ENCODE measurements at regions not wholly inside any gene's neighbourhood (a gene's known extent, or its start where the extent isn't known, plus 50 kb on each side); places are given as distances from the start of the nearest gene placed in this dataset.

GRCh38 chr12:69065775-69066174 lies 132.8 kb upstream of the CPM start:
- no peak for DNase-seq

GRCh38 chr12:69066492-69067373 lies 133.8 kb upstream of the CPM start:
- no peak for DNase-seq

DNA sequence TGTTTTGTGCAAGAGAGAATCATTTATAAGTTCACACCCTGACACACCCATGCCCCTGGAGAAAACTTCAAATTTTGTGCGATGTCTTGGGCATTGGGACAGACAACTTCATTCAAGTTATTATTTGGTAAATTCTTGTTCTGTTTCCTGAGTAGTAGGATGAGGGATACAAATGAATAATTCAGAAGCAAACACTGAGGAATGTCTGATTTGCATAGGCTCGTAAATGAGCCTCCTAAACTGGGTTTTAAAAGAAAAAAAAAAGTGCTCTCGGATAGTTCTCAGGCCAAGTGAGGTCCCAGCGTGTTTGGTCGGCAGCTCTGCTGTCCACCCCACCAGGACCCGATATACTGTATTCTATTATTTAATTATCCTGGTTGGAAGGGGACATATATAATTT lies 134.7 kb upstream of the CPM start:
- no peak for DNase-seq

DNA sequence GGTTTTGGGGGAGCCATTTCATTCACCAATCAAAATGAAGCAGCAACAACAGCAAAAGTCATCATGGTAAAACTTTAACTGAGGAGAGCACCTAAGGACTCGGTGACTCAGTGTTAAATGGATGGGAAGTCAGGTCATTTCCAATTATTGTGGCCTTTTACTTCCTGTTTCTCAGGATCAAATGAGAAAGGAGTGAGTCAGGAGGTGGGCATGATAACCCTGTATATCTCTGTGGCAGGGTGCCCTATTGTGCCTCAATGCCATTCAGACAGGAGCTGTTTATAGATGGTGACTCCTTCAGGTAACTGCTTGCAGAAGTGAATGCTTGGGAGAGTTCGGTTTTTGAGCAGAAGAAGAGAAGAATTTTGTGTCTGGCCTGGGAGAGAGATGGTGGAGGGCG lies 135.5 kb upstream of the CPM start:
- no peak for DNase-seq

DNA sequence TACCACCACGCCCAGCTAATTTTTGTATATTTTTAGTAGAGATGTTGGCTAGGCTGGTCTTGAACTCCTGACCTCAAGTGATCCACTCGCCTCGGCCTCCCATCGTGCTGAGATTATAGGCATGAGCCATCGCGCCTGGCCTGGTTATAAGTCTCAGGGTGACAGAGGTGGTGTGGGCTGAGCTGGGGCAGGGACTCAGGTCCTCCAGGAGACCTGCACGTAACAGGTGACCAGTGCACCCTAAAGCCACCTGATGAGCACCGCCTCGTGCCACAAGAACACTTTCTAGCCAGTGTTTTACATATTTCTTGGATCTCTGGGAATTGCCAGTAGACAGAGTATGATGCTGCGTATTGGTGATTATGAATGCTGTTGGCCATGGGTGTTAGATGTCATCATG lies 136.5 kb upstream of the CPM start:
- no peak for DNase-seq

DNA sequence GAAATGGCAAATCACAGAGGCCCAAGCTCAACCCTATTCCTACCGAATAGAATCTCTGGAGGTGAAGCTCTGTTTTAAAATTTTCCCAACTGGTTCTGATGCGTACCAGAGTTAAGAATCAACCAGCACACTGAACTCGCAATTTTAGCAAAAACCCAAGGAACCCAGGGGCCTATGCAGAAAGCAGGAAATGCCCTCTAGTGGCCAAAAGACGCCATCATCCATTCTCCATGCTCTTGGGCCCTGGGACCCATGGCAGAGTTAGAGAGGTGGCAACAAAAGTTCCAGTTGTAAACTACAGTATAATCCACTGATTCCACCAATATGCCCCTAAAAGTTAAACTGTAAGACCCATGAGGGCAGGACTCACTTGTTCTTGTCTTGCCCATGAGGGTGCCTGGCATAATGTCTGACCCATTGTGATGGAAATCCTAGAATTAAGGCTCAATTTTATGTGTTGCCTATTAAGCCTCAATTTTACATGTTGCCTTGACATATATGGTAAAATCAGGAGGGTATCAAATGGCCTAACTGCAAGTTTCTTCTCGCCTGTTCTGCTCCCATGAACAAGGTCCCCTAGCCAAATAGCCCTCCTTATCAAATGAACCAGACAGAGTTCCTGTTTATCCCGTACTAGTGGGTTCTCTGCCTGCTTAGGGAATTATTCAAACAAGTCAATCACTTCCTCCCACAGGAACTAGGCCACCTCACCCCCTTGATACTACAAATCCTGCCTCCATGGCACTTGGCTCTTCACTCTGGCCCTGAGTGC lies 137.5 kb upstream of the CPM start:
- peak; percentile 67 to 76 for DNase-seq

GRCh38 chr12:69071091-69071370 lies 138.1 kb upstream of the CPM start:
- no peak for DNase-seq

DNA sequence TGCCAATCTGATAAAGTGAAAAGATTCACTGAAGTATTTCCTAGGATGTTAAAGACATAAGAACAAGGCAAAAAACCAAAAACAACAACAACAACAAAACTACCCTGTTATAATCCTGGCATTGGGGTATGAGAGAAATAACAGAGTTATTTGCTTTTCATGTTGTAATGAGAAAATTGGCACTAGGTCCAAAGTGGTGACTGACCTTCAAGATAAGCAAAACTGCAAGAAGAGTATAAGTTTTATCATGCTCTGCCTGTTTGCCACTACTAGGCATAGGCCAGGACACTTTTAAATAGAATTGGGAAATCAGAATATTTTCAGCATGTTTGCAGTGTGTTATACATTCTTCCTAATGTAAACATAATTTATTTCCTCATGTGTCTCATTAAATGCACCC lies 140.1 kb upstream of the CPM start:
- DNase-seq = no peak

- no peak for DNase-seq
Observed at GRCh38 chr12:69074556-69075349, 141.8 kb upstream of the CPM start.

- no peak for DNase-seq
Observed at GRCh38 chr12:69083689-69084088, 150.7 kb upstream of the CPM start.

- DNase-seq = no peak
Observed at GRCh38 chr12:69084816-69085378, 151.9 kb upstream of the CPM start.

DNA sequence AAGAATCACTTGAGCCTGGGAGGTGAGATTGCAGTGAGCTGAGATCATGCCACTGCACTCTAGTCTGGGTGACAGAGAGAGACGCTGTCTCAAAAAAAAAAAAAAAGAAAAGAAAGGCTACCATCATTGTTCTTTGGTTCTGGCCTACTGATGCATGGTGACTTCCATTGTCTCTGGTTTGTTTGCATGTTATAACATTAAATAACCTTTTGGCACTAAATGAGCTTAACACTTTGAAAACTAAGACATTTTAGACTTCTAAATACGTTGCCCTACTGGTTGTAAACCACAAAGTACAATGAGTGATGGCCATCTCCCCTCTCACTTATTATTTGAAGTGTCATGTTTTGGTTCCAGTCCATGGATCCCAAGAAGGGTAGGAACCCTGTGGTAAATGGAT lies 152.9 kb upstream of the CPM start:
- DNase-seq = no peak

GRCh38 chr12:69087986-69088385 lies 151.4 kb upstream of the CPSF6 start:
- no peak for DNase-seq

GRCh38 chr12:69090722-69091121 lies 148.6 kb upstream of the CPSF6 start:
- DNase-seq = no peak

DNA sequence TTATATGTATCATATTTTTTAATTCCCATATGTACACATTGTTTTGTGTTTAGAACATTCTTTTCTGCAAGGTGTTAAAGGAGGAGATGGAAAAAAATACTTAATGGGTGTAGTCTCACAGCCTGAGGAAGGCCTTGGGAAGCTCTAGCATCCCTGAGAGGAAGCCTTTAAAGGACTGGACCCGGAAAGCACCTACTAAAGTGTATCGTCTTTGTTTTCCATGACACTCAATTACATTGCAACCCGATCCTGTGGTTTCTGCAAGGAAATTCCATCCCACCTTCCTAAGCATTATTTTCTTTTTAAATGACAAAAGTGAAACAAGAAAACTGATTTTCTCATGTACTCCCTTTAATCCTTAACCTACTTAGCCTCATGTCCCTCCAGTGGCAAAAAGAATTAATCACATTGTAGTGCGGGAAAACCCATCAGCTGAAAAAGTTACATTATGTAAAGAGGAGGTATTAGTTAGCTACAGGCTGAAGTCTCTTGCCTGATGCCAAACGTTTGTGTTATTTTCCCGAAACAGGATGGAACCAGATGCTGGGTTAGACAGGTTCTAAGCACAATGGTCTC lies 147.8 kb upstream of the CPSF6 start:
- no peak for DNase-seq

- no peak for DNase-seq
Observed at GRCh38 chr12:69092137-69092536, 147.2 kb upstream of the CPSF6 start.

DNA sequence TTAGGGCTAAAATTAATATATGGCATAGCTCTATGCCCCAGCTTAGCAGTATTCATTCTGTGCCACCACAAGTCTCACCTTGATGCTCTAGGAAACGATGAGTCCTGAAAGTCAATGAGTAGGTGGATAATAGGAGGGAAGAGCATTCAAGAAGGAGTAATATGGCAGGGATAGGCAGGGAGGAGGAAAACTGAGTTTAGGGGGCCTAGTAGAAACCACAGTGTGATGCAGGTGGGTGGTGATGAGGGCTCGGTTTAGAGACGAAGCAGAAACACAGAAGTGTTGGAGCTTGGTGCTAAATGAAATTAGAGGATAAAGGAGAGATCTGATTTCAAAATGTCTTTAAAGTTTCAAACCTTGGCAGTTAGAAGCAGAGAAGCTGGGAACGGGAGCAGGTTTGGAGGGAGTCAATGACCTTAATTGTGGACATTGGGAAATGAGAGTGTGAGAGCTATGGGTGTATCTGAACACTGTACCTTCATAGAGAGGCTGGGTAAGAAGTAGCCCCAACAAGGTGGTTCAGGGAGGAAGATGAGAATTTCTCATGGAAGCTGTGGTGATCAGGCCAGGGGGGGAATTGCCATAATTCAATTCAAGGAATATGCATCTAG lies 144.7 kb upstream of the CPSF6 start:
- no peak for DNase-seq

- no peak for DNase-seq
Observed at GRCh38 chr12:69095765-69096477, 143.4 kb upstream of the CPSF6 start.

GRCh38 chr12:69096669-69097335 lies 142.6 kb upstream of the CPSF6 start:
- DNase-seq = no peak

DNA sequence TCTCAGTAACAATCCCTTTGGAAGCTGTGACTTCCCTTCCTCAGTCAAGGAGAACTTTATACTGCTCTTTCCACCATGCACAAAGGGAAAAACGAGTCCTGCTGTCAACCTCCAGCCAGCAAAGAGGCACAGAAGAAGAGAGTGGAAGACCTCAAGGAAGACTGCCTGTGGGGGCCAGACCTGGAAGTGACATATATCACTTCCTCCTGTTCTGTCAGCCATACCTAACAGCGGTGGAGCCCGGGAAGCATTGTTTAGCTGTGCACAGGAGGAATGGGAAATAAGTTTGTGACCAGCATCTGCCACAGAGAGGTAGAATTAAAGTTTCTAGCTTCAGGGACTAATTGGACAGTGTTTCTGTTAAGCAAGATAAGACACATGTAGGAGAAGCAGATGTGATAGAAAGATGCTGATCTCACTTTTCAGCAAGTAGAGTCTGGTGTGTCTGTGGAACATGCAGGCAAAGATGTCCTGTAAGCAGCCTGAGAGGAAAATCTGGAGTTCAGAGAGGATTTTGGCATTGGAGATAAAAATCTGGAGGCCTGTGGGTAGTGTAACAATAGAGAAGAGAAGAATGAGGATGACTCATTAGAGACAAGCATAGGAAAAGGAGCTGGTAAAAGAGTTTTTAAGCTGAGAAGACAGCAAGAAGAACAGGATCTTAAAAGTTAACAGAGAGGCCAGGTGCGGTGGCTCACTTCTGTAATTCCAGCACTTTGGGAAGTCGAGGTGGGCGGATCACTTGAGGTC lies 141.6 kb upstream of the CPSF6 start:
- no peak for DNase-seq

All from activated T-cell treated with anti-CD3 and anti-CD28 coated beads, Interleukin-2, amount 50 U/mL, for 48 hours (primary cell).